ENCODE measurements at regions not wholly inside any gene's neighbourhood (a gene's known extent, or its start where the extent isn't known, plus 50 kb on each side); places are given as distances from the start of the nearest gene placed in this dataset.

DNA sequence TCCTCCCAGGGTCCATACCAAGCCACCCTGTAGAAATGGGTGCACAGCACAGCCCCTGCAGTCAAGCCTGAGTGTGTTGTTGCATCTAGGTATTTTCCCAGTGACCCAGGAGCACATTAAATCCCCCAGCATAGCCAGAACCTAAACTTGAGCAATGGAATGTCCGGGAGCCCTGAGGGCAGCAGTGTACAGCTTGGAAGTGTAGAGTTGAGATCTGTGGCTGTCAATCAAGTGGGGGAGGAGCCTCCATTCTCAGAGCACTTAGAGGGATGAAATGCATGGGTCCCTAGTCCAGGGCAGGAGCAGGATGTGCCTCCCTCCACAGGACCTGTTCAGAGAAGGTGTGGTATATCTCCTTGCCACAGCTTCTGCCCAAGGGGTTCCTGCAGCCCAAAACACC, 885.1 kb downstream of the CCSER2 start:
- TF ChIP-seq, protein P1, sequence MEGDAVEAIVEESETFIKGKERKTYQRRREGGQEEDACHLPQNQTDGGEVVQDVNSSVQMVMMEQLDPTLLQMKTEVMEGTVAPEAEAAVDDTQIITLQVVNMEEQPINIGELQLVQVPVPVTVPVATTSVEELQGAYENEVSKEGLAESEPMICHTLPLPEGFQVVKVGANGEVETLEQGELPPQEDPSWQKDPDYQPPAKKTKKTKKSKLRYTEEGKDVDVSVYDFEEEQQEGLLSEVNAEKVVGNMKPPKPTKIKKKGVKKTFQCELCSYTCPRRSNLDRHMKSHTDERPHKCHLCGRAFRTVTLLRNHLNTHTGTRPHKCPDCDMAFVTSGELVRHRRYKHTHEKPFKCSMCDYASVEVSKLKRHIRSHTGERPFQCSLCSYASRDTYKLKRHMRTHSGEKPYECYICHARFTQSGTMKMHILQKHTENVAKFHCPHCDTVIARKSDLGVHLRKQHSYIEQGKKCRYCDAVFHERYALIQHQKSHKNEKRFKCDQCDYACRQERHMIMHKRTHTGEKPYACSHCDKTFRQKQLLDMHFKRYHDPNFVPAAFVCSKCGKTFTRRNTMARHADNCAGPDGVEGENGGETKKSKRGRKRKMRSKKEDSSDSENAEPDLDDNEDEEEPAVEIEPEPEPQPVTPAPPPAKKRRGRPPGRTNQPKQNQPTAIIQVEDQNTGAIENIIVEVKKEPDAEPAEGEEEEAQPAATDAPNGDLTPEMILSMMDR (IDR thresholded peaks at IDR 0.05 in 4 of 5, conservative IDR thresholded peaks at IDR 0.05 in 1 of 5), result no peak
- no peak for TF ChIP-seq POLR2A (IDR thresholded peaks at IDR 0.05)
